SK-N-SH (cell line): ENCODE measurements at regions not wholly inside any gene's neighbourhood (a gene's known extent, or its start where the extent isn't known, plus 50 kb on each side); places are given as distances from the start of the nearest gene placed in this dataset.

Experiments used
- EZH2phosphoT487 ChIP-seq: fragments of 200-600 bp; sonication (generic); IDR thresholded peaks from 2 replicates; pipeline ENCODE4 v1.6.1; 2017; ENCODE audit warnings: low read depth, mixed run types, mild to moderate bottlenecking, antibody characterized with exemption, moderate library complexity, borderline replicate concordance
- NRF1 ChIP-seq: IDR thresholded peaks from 2 replicates; pipeline ENCODE4 v1.6.1; 2012; ENCODE audit warnings: low read depth, mild to moderate bottlenecking, low read length
- SMC3 ChIP-seq: IDR thresholded peaks from 2 replicates; pipeline ENCODE4 v1.6.1; 2012; ENCODE audit warnings: low read depth, low read length, improper control_type of control experiment

GRCh38 chr21:23822760-23823159 lies 1784.5 kb downstream of the MRPL39 start:
- no peak for TF ChIP-seq NRF1
- TF ChIP-seq SMC3: no peak
- no peak for TF ChIP-seq EZH2phosphoT487
